GM12874 (cell line): ENCODE measurements at regions not wholly inside any gene's neighbourhood (a gene's known extent, or its start where the extent isn't known, plus 50 kb on each side); places are given as distances from the start of the nearest gene placed in this dataset.

Source experiments
- CTCF ChIP-seq: IDR thresholded peaks from 2 replicates; pipeline ENCODE4 v1.5.1; 2011; ENCODE audit warnings: low read depth, mild to moderate bottlenecking, control low read depth, low read length, moderate library complexity; ENCODE audit not compliant: insufficient read depth

GRCh38 chr1:175802407-175803123 is 59.2 kb upstream of the TNR start:
- no peak for TF ChIP-seq CTCF

- TF ChIP-seq CTCF: no peak
Measured at GRCh38 chr1:175801979-175802378, 58.6 kb upstream of the TNR start.

GRCh38 chr1:175797576-175797975 is 54.2 kb upstream of the TNR start:
- TF ChIP-seq CTCF: no peak

GRCh38 chr1:175794586-175794985 is 51.2 kb upstream of the TNR start:
- TF ChIP-seq CTCF: no peak

- no peak for TF ChIP-seq CTCF
Measured at GRCh38 chr1:175793617-175794016, 50.2 kb upstream of the TNR start.
